DND-41 (cell line): ENCODE measurements at regions not wholly inside any gene's neighbourhood (a gene's known extent, or its start where the extent isn't known, plus 50 kb on each side); places are given as distances from the start of the nearest gene placed in this dataset.

ENCODE experiments used
- ATAC-seq: fragments of 200-7000 bp; cut with Tn5 transposase; 3 replicates; pipeline ENCODE4 v1.9.1; 2021; ENCODE audit warnings: low read depth; ENCODE audit not compliant: insufficient read depth
- DNase-seq: peaks from one replicate; pipeline ENCODE4 v3.0.0-alpha.2; 2020
- H2AFZ ChIP-seq: 2 replicates; pipeline ENCODE4 v1.6.0; 2012; ENCODE audit warnings: low read depth, low read length
- H3K27ac ChIP-seq: 2 replicates; pipeline ENCODE4 v1.5.1; 2012; ENCODE audit warnings: low read length, inconsistent platforms
- H3K27me3 ChIP-seq: fragments of 200-600 bp; sonication (generic); 2 replicates; pipeline ENCODE4 v1.6.0; 2012; ENCODE audit warnings: low read length, mild to moderate bottlenecking, inconsistent platforms; ENCODE audit not compliant: insufficient read depth, poor library complexity
- H3K36me3 ChIP-seq: 2 replicates; pipeline ENCODE4 v1.5.1; 2012; ENCODE audit warnings: low read length, inconsistent platforms; ENCODE audit not compliant: insufficient read depth
- H3K4me1 ChIP-seq: 2 replicates; pipeline ENCODE4 v1.5.1; 2012; ENCODE audit warnings: mild to moderate bottlenecking, low read length; ENCODE audit not compliant: insufficient read depth
- H3K4me2 ChIP-seq: 2 replicates; pipeline ENCODE4 v1.6.0; 2012; ENCODE audit warnings: mild to moderate bottlenecking, moderate library complexity, low read length, inconsistent platforms; ENCODE audit not compliant: insufficient read depth
- H3K4me3 ChIP-seq, 2 experiments: fragments of 200-600 bp in 1 of 2; shearing (Covaris generic) in 1 of 2; 2 replicates each; pipeline ENCODE4 v1.5.1; 2012 to 2016; ENCODE audit warnings: inconsistent platforms in 2 of 2, low read length in 2 of 2, mild to moderate bottlenecking in 2 of 2, low read depth in 1 of 2, moderate library complexity in 1 of 2
- H3K79me2 ChIP-seq: 2 replicates; pipeline ENCODE4 v1.6.0; 2012; ENCODE audit warnings: low read length, inconsistent platforms; ENCODE audit not compliant: insufficient read depth
- H3K9ac ChIP-seq: 2 replicates; pipeline ENCODE4 v1.6.0; 2012; ENCODE audit warnings: low read depth, mild to moderate bottlenecking, inconsistent platforms, low read length, moderate library complexity
- H3K9me3 ChIP-seq: 2 replicates; pipeline ENCODE4 v1.5.1; 2012; ENCODE audit warnings: low read length, moderate library complexity, mild to moderate bottlenecking, inconsistent platforms; ENCODE audit not compliant: insufficient read depth, severe bottlenecking
- H4K20me1 ChIP-seq: 2 replicates; pipeline ENCODE4 v1.6.0; 2012; ENCODE audit warnings: low read length; ENCODE audit not compliant: insufficient read depth
- EZH2 ChIP-seq: IDR thresholded peaks from 3 replicates; pipeline ENCODE4 v1.6.1; 2012; ENCODE audit warnings: borderline replicate concordance, low read depth, mild to moderate bottlenecking, moderate library complexity, low read length, inconsistent platforms; ENCODE audit not compliant: severe bottlenecking
- TF ChIP-seq, protein P1 (sequence below): IDR thresholded peaks from 2 replicates; pipeline ENCODE4 v1.5.1; 2012; ENCODE audit warnings: borderline replicate concordance, low read length, moderate library complexity, mild to moderate bottlenecking; ENCODE audit not compliant: poor library complexity, severe bottlenecking; ENCODE audit errors: extremely low read depth

GRCh38 chr10:120765226-120765803 is 85.8 kb upstream of the WDR11 start:
- no peaks in the 10 kb centered on the region for H3K9me3 ChIP-seq
- H3K4me1 ChIP-seq: no peaks in the 10 kb centered on the region
- no peak overlapping the region for H3K4me2 ChIP-seq
- H4K20me1 ChIP-seq: no peaks in the 10 kb centered on the region
- no peak overlapping the region for H3K9ac ChIP-seq
- H3K4me3 ChIP-seq: no peak overlapping the region
- no peak for ATAC-seq
- no peak overlapping the region for H2AFZ ChIP-seq
- TF ChIP-seq, protein P1, sequence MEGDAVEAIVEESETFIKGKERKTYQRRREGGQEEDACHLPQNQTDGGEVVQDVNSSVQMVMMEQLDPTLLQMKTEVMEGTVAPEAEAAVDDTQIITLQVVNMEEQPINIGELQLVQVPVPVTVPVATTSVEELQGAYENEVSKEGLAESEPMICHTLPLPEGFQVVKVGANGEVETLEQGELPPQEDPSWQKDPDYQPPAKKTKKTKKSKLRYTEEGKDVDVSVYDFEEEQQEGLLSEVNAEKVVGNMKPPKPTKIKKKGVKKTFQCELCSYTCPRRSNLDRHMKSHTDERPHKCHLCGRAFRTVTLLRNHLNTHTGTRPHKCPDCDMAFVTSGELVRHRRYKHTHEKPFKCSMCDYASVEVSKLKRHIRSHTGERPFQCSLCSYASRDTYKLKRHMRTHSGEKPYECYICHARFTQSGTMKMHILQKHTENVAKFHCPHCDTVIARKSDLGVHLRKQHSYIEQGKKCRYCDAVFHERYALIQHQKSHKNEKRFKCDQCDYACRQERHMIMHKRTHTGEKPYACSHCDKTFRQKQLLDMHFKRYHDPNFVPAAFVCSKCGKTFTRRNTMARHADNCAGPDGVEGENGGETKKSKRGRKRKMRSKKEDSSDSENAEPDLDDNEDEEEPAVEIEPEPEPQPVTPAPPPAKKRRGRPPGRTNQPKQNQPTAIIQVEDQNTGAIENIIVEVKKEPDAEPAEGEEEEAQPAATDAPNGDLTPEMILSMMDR: no peak
- H3K27ac ChIP-seq: no peak overlapping the region
- DNase-seq: no peak
- peaks cover 2% of the 10 kb centered on the region for H3K27me3 ChIP-seq
- no peaks in the 10 kb centered on the region for H3K79me2 ChIP-seq
- no peaks in the 10 kb centered on the region for H3K36me3 ChIP-seq

DNA sequence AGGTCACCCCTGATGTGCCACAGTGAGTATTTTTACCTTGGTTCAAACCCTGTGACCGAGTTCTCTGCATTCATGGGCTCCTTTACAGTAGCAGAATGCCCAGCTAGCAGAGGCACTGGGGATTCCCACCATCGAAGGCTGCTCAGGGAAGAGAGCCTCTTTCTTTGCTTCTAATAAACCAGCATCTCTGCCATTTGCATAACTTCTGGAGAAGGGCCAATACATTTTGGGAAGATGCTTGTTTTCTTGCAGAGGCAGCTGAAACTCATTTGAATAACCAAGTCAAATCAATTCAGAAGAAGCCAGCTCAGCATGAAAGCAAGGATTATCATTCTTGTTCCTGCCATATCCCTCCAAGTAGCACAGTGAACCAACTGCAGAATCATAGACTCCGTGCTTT is 82.9 kb upstream of the WDR11 start:
- H2AFZ ChIP-seq: no peak overlapping the region

GRCh38 chr10:120770496-120770895 is 80.7 kb upstream of the WDR11 start:
- TF ChIP-seq EZH2: no peak
- TF ChIP-seq, protein P1: no peak
- Histone ChIP-seq H3K27me3 (peaks cover 2% of the 10 kb centered on the region), H3K79me2 (no peaks in the 10 kb centered on the region), H3K36me3 (no peaks in the 10 kb centered on the region), H3K4me2 (no peak overlapping the region), H3K27ac (no peak overlapping the region), H4K20me1 (no peaks in the 10 kb centered on the region), H3K4me3 (no peak overlapping the region), H3K9ac (no peak overlapping the region), H3K9me3 (no peaks in the 10 kb centered on the region), H3K4me1 (no peaks in the 10 kb centered on the region), H2AFZ (no peak overlapping the region)
- no peak for DNase-seq
- ATAC-seq: no peak

More for the DNA sequence above, 82.9 kb upstream of the WDR11 start:
- TF ChIP-seq, protein P1: no peak
- TF ChIP-seq EZH2: no peak
- Histone ChIP-seq H3K27me3 (peaks cover 2% of the 10 kb centered on the region), H3K9ac (no peak overlapping the region), H3K4me3 (no peak overlapping the region), H3K4me1 (no peaks in the 10 kb centered on the region), H3K9me3 (no peaks in the 10 kb centered on the region), H3K36me3 (no peaks in the 10 kb centered on the region), H3K4me2 (no peak overlapping the region), H4K20me1 (no peaks in the 10 kb centered on the region), H3K79me2 (no peaks in the 10 kb centered on the region), H3K27ac (no peak overlapping the region)
- ATAC-seq (no peak), DNase-seq (no peak)

DNA sequence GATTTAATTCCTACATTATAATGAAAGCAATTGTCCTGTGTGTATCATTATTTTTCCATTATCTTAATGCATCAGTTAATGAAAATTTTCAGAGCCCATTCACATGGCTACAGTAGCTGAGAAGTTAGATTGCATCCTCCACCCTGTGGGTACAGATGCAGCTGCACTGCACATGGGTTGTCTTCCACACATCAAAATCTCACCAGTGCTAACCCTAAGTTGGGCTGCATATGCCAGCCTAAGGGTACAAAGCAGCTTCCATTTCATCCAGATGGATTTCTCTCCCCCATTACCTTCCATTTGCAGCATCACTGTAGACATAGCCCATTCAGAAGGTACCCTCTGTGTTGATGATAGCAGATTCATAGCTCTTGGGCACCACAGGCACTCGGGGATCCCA is 74.7 kb upstream of the WDR11 start:
- H2AFZ ChIP-seq: no peak overlapping the region
- H3K9me3 ChIP-seq: no peaks in the 10 kb centered on the region
- DNase-seq (no peak), ATAC-seq (no peak)
- TF ChIP-seq, protein P1: no peak
- no peak for TF ChIP-seq EZH2
- no peak overlapping the region for H3K4me2 ChIP-seq
- no peaks in the 10 kb centered on the region for H3K4me1 ChIP-seq
- H3K4me3 ChIP-seq: no peak overlapping the region
- no peak overlapping the region for H3K27ac ChIP-seq
- no peak overlapping the region for H3K9ac ChIP-seq
- no peaks in the 10 kb centered on the region for H3K27me3 ChIP-seq
- H3K79me2 ChIP-seq: no peaks in the 10 kb centered on the region
- no peaks in the 10 kb centered on the region for H3K36me3 ChIP-seq
- H4K20me1 ChIP-seq: no peaks in the 10 kb centered on the region
